ENCODE measurements at regions not wholly inside any gene's neighbourhood (a gene's known extent, or its start where the extent isn't known, plus 50 kb on each side); places are given as distances from the start of the nearest gene placed in this dataset.

GRCh38 chr1:45275054-45275453 lies 51.6 kb upstream of the HPDL start:
- Mint-ChIP-seq H3K4me1 (ENCODE audit: low read depth, unreplicated experiment) (peaks cover 11% of the 10 kb centered on the region), H3K9me3 (ENCODE audit: low read depth, unreplicated experiment) (peaks cover 2% of the 10 kb centered on the region), H3K27me3 (ENCODE audit: unreplicated experiment) (no peaks in the 10 kb centered on the region), H3K27ac (ENCODE audit: unreplicated experiment) (no peak overlapping the region), H3K4me3 (ENCODE audit: low read depth, unreplicated experiment) (no peak overlapping the region), H3K36me3 (ENCODE audit: insufficient read depth, unreplicated experiment) (no peaks in the 10 kb centered on the region)
- CTCF ChIA-PET = no interaction called here
- TF ChIP-seq CTCF (IDR thresholded peaks at IDR 0.05; ENCODE audit: unreplicated experiment) = no peak
- BruUV-seq (replicated peaks) = no TSS peak
- intact Hi-C loops (cut with micrococcal nuclease; ENCODE audit: unreplicated experiment) = no loop called here
- DNase-seq = peak; percentile 1
